Aorta (tissue), 5 donors: ENCODE measurements at regions not wholly inside any gene's neighbourhood (a gene's known extent, or its start where the extent isn't known, plus 50 kb on each side); places are given as distances from the start of the nearest gene placed in this dataset.

Source experiments
- ATAC-seq: fragments of 200-7000 bp; cut with Tn5 transposase; one replicate; pipeline ENCODE4 v1.9.1; 2022; ENCODE audit warnings: moderate library complexity; ENCODE audit not compliant: low FRiP score
- DNase-seq, 2 donors: peaks; one replicate each; pipeline ENCODE4 v3.0.0-alpha.2; 2020
- H3K27ac ChIP-seq, 2 donors: one replicate each; pipeline ENCODE4 v1.5.1; 2013; ENCODE audit warnings: low read length in 2 of 2, mild to moderate bottlenecking in 2 of 2, moderate library complexity in 2 of 2, control low read depth in 1 of 2, inconsistent platforms in 1 of 2, low read depth in 1 of 2
- H3K27me3 ChIP-seq, 2 donors: one replicate each; pipeline ENCODE4 v1.6.1; 2013; ENCODE audit warnings: control low read depth in 1 of 2, low read length in 1 of 2, mild to moderate bottlenecking in 1 of 2, moderate library complexity in 1 of 2; ENCODE audit not compliant: insufficient read depth in 2 of 2, control insufficient read depth in 1 of 2
- H3K36me3 ChIP-seq, 2 donors: one replicate each; pipeline ENCODE4 v1.6.1; 2013; ENCODE audit warnings: control low read depth in 1 of 2, low read length in 1 of 2, mild to moderate bottlenecking in 1 of 2; ENCODE audit not compliant: insufficient read depth in 2 of 2, control insufficient read depth in 1 of 2
- H3K4me1 ChIP-seq, 2 donors: one replicate each; pipeline ENCODE4 v1.6.1; 2013; ENCODE audit warnings: low read length in 2 of 2, control low read depth in 1 of 2, mild to moderate bottlenecking in 1 of 2, moderate library complexity in 1 of 2; ENCODE audit not compliant: insufficient read depth in 2 of 2, control insufficient read depth in 1 of 2
- H3K4me3 ChIP-seq, 2 donors: one replicate each; pipeline ENCODE4 v1.5.1; 2013; ENCODE audit warnings: low read length in 2 of 2, control low read depth in 1 of 2, mild to moderate bottlenecking in 1 of 2
- H3K9me3 ChIP-seq: one replicate; pipeline ENCODE4 v1.6.1; 2013; ENCODE audit warnings: mild to moderate bottlenecking, low read length; ENCODE audit not compliant: control insufficient read depth
- WGBS, 2 donors: extraction: QIAGEN DNeasy Blood & Tissue Kit; methylation state at CpG; one replicate each; pipeline ENCODE4 v1.1.7; 2013; 5-methylcytosine and 5-hydroxymethylcytosine counted together
- intact Hi-C, 2 donors: fragments of 100-400 bp; cut with DNase I; formaldehyde crosslinking; loops; one replicate each; pipeline versions ENCODE4 v1.14.2 to v1.15.0; 2022
- donor health status: healthy with polysubstance abuse.
- donor health status: Bipolar disorder and iron deficiency.
- donor health status: DM: no; HTN: no; CAD: no.
- donor health status: DM: no; HTN: no; CAD: no.
- donor health status: DM: yes; HTN: yes; CAD: no.

DNA sequence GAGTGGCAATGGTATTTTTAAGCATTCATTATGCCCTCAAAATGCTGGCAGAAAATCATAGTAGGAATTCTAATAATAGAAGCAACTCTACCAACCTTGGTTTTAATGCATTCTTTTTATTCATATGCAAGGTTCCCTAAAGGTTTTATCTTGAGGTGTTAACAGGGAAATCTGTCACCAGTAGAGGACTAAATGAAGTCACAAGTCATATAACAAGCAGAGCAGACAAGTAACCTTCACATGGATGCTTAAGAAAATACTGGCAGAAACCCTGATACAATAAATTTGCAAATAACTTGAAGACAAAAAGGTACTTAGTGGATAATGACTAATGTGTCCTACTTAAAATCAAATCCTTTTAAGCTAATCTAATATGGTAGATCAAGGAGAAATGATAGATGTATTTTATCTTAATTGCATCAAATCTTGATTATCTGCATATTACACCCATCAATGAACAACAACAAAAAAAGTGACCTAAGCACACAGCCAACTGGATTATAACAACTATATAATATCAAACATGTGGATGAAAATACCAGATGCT lies 73.3 kb downstream of the RFC3 start:
- intact Hi-C loops, result no loop called here
- H3K4me1 ChIP-seq, result no peaks in the 10 kb centered on the region

GRCh38 chr13:33893559-33893958 lies 75.6 kb downstream of the RFC3 start:
- Histone ChIP-seq H3K36me3 (no peaks in the 10 kb centered on the region), H3K9me3 (peaks cover 8% of the 10 kb centered on the region), H3K4me1 (no peaks in the 10 kb centered on the region), H3K27ac (no peak overlapping the region), H3K4me3 (no peak overlapping the region), H3K27me3 (no peaks in the 10 kb centered on the region)
- ATAC-seq, result no peak
- no peak for DNase-seq
- intact Hi-C loops, result no loop called here

More for the DNA sequence above, 73.3 kb downstream of the RFC3 start:
- H3K36me3 ChIP-seq, result no peaks in the 10 kb centered on the region
- ATAC-seq, result no peak
- no peak for DNase-seq
- no peak overlapping the region for H3K4me3 ChIP-seq
- peaks cover 8% of the 10 kb centered on the region for H3K9me3 ChIP-seq
- peaks cover 0 to 1% of the 10 kb centered on the region in 2 donors for H3K27me3 ChIP-seq
- H3K27ac ChIP-seq, result no peak overlapping the region

GRCh38 chr13:33904431-33904830 lies 86.5 kb downstream of the RFC3 start:
- Histone ChIP-seq H3K4me1 (no peaks in the 10 kb centered on the region), H3K9me3 (no peaks in the 10 kb centered on the region), H3K27ac (no peak overlapping the region), H3K27me3 (no peaks in the 10 kb centered on the region), H3K4me3 (no peak overlapping the region), H3K36me3 (no peaks in the 10 kb centered on the region)
- ATAC-seq (no peak), DNase-seq (no peak)
- intact Hi-C loops, result no loop called here
- WGBS, 2 donors, result 80 to 83% methylated on average over 8 of the region's 8 CpGs

DNA sequence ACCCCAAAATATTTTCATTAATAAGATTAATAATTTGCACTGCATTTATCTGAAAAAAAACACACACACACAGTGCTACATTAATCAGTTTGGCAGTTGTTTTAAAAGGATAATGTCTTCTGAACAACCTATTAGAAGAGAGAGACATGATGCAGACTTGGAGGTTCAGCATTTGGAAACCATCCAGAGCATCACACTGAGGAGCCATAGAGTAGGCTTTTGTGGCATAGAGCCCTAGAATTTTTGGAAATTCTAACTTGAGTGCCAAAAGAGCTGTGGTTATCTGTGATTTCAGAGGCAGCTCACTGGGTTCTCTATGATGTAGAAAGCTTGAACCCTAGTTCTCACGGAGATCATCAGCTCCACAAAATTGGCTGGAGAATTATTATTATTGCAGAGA lies 90.2 kb downstream of the RFC3 start:
- WGBS, 2 donors, result 32 to 59% methylated on average over 1 of the region's 1 CpG
- H3K9me3 ChIP-seq, result no peaks in the 10 kb centered on the region
- H3K27me3 ChIP-seq, result no peaks in the 10 kb centered on the region
- no peak overlapping the region for H3K4me3 ChIP-seq
- H3K27ac ChIP-seq, result no peak overlapping the region
- ATAC-seq (no peak), DNase-seq (no peak)
- intact Hi-C loops, result no loop called here
- H3K36me3 ChIP-seq, result no peaks in the 10 kb centered on the region
- H3K4me1 ChIP-seq, result no peaks in the 10 kb centered on the region

GRCh38 chr13:33910255-33910654 lies 92.3 kb downstream of the RFC3 start:
- 76 to 84% methylated on average over 1 of the region's 1 CpG for WGBS, 2 donors
- intact Hi-C loops, result no loop called here
- no peaks in the 10 kb centered on the region for H3K9me3 ChIP-seq
- H3K4me3 ChIP-seq, result no peak overlapping the region
- H3K4me1 ChIP-seq, result no peaks in the 10 kb centered on the region
- DNase-seq (no peak), ATAC-seq (no peak)
- no peaks in the 10 kb centered on the region for H3K27me3 ChIP-seq
- no peaks in the 10 kb centered on the region for H3K36me3 ChIP-seq
- H3K27ac ChIP-seq, result no peak overlapping the region

DNA sequence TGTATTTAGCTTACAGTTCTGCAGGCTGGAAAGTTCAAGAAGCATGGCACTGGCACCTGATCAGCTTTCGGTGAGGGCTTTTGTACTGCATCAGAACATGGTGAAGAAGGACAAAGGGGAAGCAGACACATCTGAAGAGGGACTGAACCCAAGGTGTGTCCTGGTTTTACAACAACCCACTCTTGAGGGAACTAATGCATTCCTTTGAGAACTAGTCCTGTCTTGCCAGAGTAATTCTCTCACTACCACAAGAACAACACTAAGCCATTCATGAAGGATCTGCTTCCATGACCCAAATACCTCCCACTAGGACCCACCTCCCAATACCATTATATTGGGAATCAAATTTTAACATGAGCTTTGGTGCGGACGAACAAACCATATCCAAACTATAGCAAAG lies 93.6 kb downstream of the RFC3 start:
- Histone ChIP-seq H3K9me3 (no peaks in the 10 kb centered on the region), H3K4me1 (no peaks in the 10 kb centered on the region), H3K27me3 (no peaks in the 10 kb centered on the region), H3K27ac (no peak overlapping the region), H3K36me3 (no peaks in the 10 kb centered on the region), H3K4me3 (no peak overlapping the region)
- no peak for DNase-seq
- 97 to 98% methylated on average over 3 of the region's 3 CpGs for WGBS, 2 donors
- intact Hi-C loops, result no loop called here
- ATAC-seq, result no peak

- Histone ChIP-seq H3K9me3 (no peaks in the 10 kb centered on the region), H3K4me3 (no peak overlapping the region), H3K4me1 (no peaks in the 10 kb centered on the region), H3K36me3 (no peaks in the 10 kb centered on the region), H3K27me3 (no peaks in the 10 kb centered on the region), H3K27ac (no peak overlapping the region)
- 95 to 96% methylated on average over 3 of the region's 3 CpGs for WGBS, 2 donors
- no peak for ATAC-seq
- DNase-seq, result no peak
- intact Hi-C loops, result no loop called here
Measured at GRCh38 chr13:33913829-33914228, 95.9 kb downstream of the RFC3 start.

- ATAC-seq (no peak), DNase-seq (no peak)
- 87 to 88% methylated on average over 4 of the region's 4 CpGs for WGBS, 2 donors
- intact Hi-C loops, result no loop called here
- no peaks in the 10 kb centered on the region for H3K9me3 ChIP-seq
- no peaks in the 10 kb centered on the region for H3K4me1 ChIP-seq
- H3K27ac ChIP-seq, result no peak overlapping the region
- H3K36me3 ChIP-seq, result no peaks in the 10 kb centered on the region
- no peaks in the 10 kb centered on the region for H3K27me3 ChIP-seq
- no peak overlapping the region for H3K4me3 ChIP-seq
Measured at GRCh38 chr13:33917190-33917589, 99.2 kb downstream of the RFC3 start.

DNA sequence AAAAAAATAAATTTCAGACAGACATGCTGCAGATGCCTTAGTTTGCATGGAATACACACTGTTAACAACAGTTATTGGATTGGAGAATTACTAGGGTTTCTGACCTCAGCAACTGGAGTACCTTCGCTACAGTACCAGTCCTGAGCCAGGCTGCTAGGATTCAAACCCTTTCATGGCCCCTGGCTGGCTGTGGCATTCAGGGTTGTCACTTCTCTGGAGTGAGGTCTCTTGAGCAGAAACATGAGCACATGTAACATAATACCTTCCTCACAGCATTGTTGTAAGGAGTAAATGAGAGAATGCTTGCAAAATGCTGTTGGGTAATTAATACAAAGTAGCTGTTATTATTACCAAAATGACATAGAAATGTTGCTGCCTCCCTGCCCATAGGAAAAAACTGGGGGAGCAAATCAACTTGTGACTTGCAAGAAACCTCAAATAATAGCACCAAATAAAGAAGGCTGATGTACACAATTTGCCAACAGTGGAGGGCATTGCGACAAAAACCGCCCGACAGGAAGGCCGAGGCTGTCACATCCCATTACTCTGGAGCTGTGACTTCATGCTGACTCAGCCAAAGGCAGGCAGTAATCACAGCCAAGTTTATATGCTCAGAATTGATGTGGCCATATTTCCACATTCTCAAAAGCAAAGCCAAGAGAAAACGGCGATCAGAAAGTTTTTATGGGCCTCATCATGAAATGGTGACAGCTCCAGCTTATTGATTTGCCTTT lies 100.4 kb downstream of the RFC3 start:
- H3K36me3 ChIP-seq, result no peaks in the 10 kb centered on the region
- no peaks in the 10 kb centered on the region for H3K9me3 ChIP-seq
- H3K27me3 ChIP-seq, result no peaks in the 10 kb centered on the region
- H3K4me1 ChIP-seq, result no peaks in the 10 kb centered on the region
- no peak overlapping the region for H3K27ac ChIP-seq
- intact Hi-C loops, result no loop called here
- DNase-seq (peak in 1 of 2 donors; percentile 64), ATAC-seq (no peak)
- no peak overlapping the region for H3K4me3 ChIP-seq
- WGBS, 2 donors, result 23 to 26% methylated on average over 7 of the region's 7 CpGs
